Testis (tissue), 2 donors: ENCODE measurements at regions not wholly inside any gene's neighbourhood (a gene's known extent, or its start where the extent isn't known, plus 50 kb on each side); places are given as distances from the start of the nearest gene placed in this dataset.

ENCODE experiments used
- POLR2A ChIP-seq: fragments of 450-650 bp; IDR thresholded peaks from one replicate; pipeline ENCODE4 v1.6.1; 2017; ENCODE audit warnings: antibody characterized with exemption, mild to moderate bottlenecking, moderate library complexity
- TF ChIP-seq, protein P1 (sequence below), 3 experiments: fragments of 450-650 bp in 2 of 3; fragments of 200-600 bp in 1 of 3; sonication (generic) in 1 of 3; IDR thresholded peaks; one replicate each; pipeline ENCODE4 v1.5.1; 2016 to 2019; ENCODE audit warnings: antibody characterized with exemption in 3 of 3, mild to moderate bottlenecking in 2 of 3, moderate library complexity in 1 of 3

DNA sequence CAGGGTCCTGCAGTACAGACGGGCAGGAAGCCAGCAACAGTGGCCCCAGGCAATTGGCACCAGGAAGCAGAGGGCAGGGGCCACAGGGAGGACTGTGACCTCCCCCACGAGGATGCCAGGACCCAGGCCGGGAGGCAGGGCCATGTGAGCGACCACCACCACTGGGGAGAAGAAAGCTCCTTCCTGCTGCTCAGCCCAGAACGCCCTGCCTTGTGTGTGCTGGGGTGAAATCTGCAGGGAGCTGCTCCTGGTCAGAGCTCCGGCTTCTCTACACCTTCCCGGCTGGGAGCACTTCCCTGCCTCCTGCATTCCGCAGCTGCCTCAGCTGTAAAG is 100.4 kb downstream of the HMX1 start:
- TF ChIP-seq, protein P1, sequence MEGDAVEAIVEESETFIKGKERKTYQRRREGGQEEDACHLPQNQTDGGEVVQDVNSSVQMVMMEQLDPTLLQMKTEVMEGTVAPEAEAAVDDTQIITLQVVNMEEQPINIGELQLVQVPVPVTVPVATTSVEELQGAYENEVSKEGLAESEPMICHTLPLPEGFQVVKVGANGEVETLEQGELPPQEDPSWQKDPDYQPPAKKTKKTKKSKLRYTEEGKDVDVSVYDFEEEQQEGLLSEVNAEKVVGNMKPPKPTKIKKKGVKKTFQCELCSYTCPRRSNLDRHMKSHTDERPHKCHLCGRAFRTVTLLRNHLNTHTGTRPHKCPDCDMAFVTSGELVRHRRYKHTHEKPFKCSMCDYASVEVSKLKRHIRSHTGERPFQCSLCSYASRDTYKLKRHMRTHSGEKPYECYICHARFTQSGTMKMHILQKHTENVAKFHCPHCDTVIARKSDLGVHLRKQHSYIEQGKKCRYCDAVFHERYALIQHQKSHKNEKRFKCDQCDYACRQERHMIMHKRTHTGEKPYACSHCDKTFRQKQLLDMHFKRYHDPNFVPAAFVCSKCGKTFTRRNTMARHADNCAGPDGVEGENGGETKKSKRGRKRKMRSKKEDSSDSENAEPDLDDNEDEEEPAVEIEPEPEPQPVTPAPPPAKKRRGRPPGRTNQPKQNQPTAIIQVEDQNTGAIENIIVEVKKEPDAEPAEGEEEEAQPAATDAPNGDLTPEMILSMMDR (IDR thresholded peaks at IDR 0.05), result no peak
- TF ChIP-seq POLR2A, result no peak
